GM12891 (cell line): ENCODE measurements at regions not wholly inside any gene's neighbourhood (a gene's known extent, or its start where the extent isn't known, plus 50 kb on each side); places are given as distances from the start of the nearest gene placed in this dataset.

ENCODE experiments used
- POLR2A ChIP-seq: IDR thresholded peaks from 2 replicates; pipeline ENCODE4 v1.6.1; 2011; ENCODE audit warnings: low read depth, low read length, control low read depth
- POLR2AphosphoS5 ChIP-seq: IDR thresholded peaks from 2 replicates; pipeline ENCODE4 v1.6.1; 2011; ENCODE audit warnings: low read depth, low read length, control low read depth
- TAF1 ChIP-seq: IDR thresholded peaks from 2 replicates; pipeline ENCODE4 v1.6.1; 2011; ENCODE audit warnings: low read depth, low read length, control low read depth

DNA sequence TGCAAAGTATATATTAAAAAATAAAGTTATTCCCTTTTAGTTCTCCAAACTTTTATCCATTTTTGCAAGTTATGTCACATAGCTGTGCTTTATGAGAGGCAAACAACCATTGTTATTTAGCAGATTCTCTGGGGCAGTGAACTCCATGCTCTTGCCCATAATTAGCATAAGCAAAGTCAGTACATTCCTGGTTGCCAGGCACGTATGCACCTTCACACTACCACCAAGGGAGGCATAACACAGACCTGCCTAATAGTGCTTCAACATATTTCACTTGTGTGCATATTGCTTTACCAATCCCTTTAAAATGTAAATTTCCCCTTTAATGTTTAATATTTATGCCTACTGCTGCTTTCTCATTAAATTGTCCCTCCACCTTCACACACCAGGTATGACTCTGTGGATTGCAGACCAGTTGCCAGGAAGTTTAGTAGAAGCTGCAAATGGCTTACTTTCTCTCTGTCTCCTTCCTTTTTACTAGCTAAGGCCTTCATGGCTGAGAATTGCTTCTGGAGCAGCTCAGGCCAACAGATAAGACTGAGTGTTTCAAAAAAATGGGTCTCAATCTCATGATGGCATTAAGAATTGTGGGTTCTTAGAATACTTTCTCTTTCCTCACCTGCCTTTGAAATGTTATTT lies 388.2 kb downstream of the PRR16 start:
- TF ChIP-seq POLR2A = no peak
- no peak for TF ChIP-seq POLR2AphosphoS5
- no peak for TF ChIP-seq TAF1
